RWPE2 (cell line): ENCODE measurements at regions not wholly inside any gene's neighbourhood (a gene's known extent, or its start where the extent isn't known, plus 50 kb on each side); places are given as distances from the start of the nearest gene placed in this dataset.

ENCODE experiments used
- ATAC-seq: fragments of 200-7000 bp; cut with Tn5 transposase; 3 replicates; pipeline ENCODE4 v1.9.1; 2021; ENCODE audit warnings: low read depth
- DNase-seq: peaks from one replicate; pipeline ENCODE4 v3.0.0-alpha.2; 2020; ENCODE audit warnings: low spot score
- H3K27ac ChIP-seq: fragments of 450-650 bp; 2 replicates; pipeline ENCODE4 v1.5.1; 2017; ENCODE audit warnings: mild to moderate bottlenecking; ENCODE audit not compliant: poor library complexity, severe bottlenecking
- H3K27me3 ChIP-seq: fragments of 250-450 bp; sonication (Bioruptor Pico); 2 replicates; pipeline ENCODE4 v1.5.1; 2021; ENCODE audit warnings: mild to moderate bottlenecking, moderate library complexity; ENCODE audit not compliant: insufficient read depth, poor library complexity, severe bottlenecking
- H3K36me3 ChIP-seq: fragments of 250-450 bp; sonication (Bioruptor Pico); 2 replicates; pipeline ENCODE4 v1.5.1; 2020; ENCODE audit warnings: low read depth, mild to moderate bottlenecking, moderate library complexity
- H3K4me1 ChIP-seq: fragments of 250-450 bp; sonication (Bioruptor Pico); 2 replicates; pipeline ENCODE4 v1.5.1; 2021; ENCODE audit warnings: mild to moderate bottlenecking, moderate library complexity; ENCODE audit not compliant: insufficient read depth, poor library complexity, severe bottlenecking
- H3K4me3 ChIP-seq: fragments of 250-450 bp; sonication (Bioruptor Pico); 2 replicates; pipeline ENCODE4 v1.5.1; 2021; ENCODE audit warnings: mild to moderate bottlenecking, moderate library complexity; ENCODE audit not compliant: severe bottlenecking
- H3K9me3 ChIP-seq: fragments of 250-450 bp; sonication (Bioruptor Pico); 2 replicates; pipeline ENCODE4 v1.5.1; 2021; ENCODE audit warnings: mild to moderate bottlenecking, moderate library complexity; ENCODE audit not compliant: severe bottlenecking
- TF ChIP-seq, protein P1 (sequence below): fragments of 450-650 bp; IDR thresholded peaks from one replicate; pipeline ENCODE4 v1.5.1; 2017; ENCODE audit warnings: mild to moderate bottlenecking, moderate library complexity; ENCODE audit not compliant: poor library complexity, severe bottlenecking

DNA sequence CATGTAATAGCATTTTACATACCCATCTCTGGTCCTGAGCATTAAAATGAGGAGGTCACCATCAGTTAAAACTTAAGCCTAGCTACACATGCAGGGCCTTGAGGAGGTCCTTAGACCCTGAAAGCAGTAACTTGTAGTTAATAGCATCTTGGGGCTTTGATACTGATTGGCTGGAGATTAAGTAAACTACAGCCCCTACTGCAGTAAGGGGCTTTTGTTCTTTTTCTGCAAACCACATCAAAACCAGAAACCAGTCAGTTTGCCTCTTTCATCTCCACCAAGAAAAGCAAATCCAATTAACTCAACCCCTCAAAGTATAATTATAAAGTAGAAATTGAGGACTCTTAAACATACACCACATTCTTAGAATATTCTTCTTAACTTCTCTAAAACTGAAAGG is 622.7 kb downstream of the ZPLD1 start:
- no peaks in the 10 kb centered on the region for H3K36me3 ChIP-seq
- no peak for ATAC-seq

GRCh38 chr3:103059432-103059831 is 624.6 kb downstream of the ZPLD1 start:
- Histone ChIP-seq H3K9me3 (no peaks in the 10 kb centered on the region), H3K36me3 (no peaks in the 10 kb centered on the region), H3K27me3 (peaks cover 5% of the 10 kb centered on the region), H3K4me1 (no peaks in the 10 kb centered on the region), H3K4me3 (no peak overlapping the region), H3K27ac (no peak overlapping the region)
- no peak for ATAC-seq
- TF ChIP-seq, protein P1, sequence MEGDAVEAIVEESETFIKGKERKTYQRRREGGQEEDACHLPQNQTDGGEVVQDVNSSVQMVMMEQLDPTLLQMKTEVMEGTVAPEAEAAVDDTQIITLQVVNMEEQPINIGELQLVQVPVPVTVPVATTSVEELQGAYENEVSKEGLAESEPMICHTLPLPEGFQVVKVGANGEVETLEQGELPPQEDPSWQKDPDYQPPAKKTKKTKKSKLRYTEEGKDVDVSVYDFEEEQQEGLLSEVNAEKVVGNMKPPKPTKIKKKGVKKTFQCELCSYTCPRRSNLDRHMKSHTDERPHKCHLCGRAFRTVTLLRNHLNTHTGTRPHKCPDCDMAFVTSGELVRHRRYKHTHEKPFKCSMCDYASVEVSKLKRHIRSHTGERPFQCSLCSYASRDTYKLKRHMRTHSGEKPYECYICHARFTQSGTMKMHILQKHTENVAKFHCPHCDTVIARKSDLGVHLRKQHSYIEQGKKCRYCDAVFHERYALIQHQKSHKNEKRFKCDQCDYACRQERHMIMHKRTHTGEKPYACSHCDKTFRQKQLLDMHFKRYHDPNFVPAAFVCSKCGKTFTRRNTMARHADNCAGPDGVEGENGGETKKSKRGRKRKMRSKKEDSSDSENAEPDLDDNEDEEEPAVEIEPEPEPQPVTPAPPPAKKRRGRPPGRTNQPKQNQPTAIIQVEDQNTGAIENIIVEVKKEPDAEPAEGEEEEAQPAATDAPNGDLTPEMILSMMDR = no peak
- no peak for DNase-seq

More for the DNA sequence above, 622.7 kb downstream of the ZPLD1 start:
- no peak for DNase-seq
- H3K27me3 ChIP-seq = no peaks in the 10 kb centered on the region
- TF ChIP-seq, protein P1 = no peak
- H3K9me3 ChIP-seq = no peaks in the 10 kb centered on the region
- no peaks in the 10 kb centered on the region for H3K4me1 ChIP-seq
- H3K27ac ChIP-seq = no peak overlapping the region
- no peak overlapping the region for H3K4me3 ChIP-seq

DNA sequence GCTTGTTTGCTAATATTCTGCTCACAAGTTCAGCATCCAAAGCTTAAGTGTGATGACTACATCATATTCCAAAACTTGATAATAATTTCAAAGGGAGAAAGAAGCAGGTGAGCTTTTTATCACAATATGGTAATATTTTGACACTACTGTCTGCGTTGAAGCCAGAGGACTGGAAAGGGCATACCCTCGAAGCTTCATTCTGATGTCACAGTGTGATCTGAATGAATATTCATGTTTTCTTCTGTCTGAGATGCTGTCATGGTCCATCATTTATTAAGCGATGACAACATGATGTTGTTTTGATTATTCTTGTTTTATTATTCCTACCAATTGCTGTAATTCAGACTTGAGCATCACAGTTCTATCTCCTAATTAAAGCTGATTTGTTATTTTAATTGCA is 625.4 kb downstream of the ZPLD1 start:
- Histone ChIP-seq H3K27ac (no peak overlapping the region), H3K27me3 (peaks cover 5% of the 10 kb centered on the region), H3K9me3 (no peaks in the 10 kb centered on the region), H3K36me3 (no peaks in the 10 kb centered on the region), H3K4me1 (no peaks in the 10 kb centered on the region), H3K4me3 (no peak overlapping the region)
- no peak for DNase-seq
- TF ChIP-seq, protein P1 = no peak
- ATAC-seq = no peak

- Histone ChIP-seq H3K4me1 (no peaks in the 10 kb centered on the region), H3K9me3 (no peaks in the 10 kb centered on the region), H3K27ac (no peak overlapping the region), H3K4me3 (no peak overlapping the region), H3K36me3 (no peaks in the 10 kb centered on the region), H3K27me3 (peaks cover 5% of the 10 kb centered on the region)
- DNase-seq (no peak), ATAC-seq (no peak)
- TF ChIP-seq, protein P1 = no peak
Observed at GRCh38 chr3:103067963-103068362, 633.1 kb downstream of the ZPLD1 start.

GRCh38 chr3:103075282-103075681 is 640.5 kb downstream of the ZPLD1 start:
- Histone ChIP-seq H3K9me3 (no peaks in the 10 kb centered on the region), H3K4me1 (no peaks in the 10 kb centered on the region), H3K4me3 (no peak overlapping the region), H3K27me3 (no peaks in the 10 kb centered on the region), H3K36me3 (no peaks in the 10 kb centered on the region), H3K27ac (no peak overlapping the region)
- ATAC-seq (no peak), DNase-seq (no peak)
- TF ChIP-seq, protein P1 = no peak
